CD4-positive, alpha-beta T cell treated with Interferon alpha-2 for 1 hour (primary cell): ENCODE measurements at regions not wholly inside any gene's neighbourhood (a gene's known extent, or its start where the extent isn't known, plus 50 kb on each side); places are given as distances from the start of the nearest gene placed in this dataset.
"Not testable (repeated sequence)": the region's sequence is repeated elsewhere in the genome, so short reads cannot be mapped to it uniquely, and the experiment has no call there.

Experiments
- DNase-seq, 2 donors: peaks; one replicate each; pipeline ENCODE4 v3.0.0-alpha.2; 2020 to 2022

GRCh38 chr2:83481436-83481835 is 977.6 kb downstream of the SUCLG1 start:
- no peak for DNase-seq

GRCh38 chr2:83478037-83478436 is 981.0 kb downstream of the SUCLG1 start:
- no peak for DNase-seq

GRCh38 chr2:83475371-83475770 is 983.7 kb downstream of the SUCLG1 start:
- DNase-seq: no peak

GRCh38 chr2:83471655-83472054 is 987.4 kb downstream of the SUCLG1 start:
- DNase-seq: no peak

GRCh38 chr2:83470928-83471327 is 988.2 kb downstream of the SUCLG1 start:
- DNase-seq: no peak

GRCh38 chr2:83464444-83464843 is 994.6 kb downstream of the SUCLG1 start:
- DNase-seq: no peak

GRCh38 chr2:83462881-83463280 is 996.2 kb downstream of the SUCLG1 start:
- DNase-seq: no peak

GRCh38 chr2:83461135-83461534 is 997.9 kb downstream of the SUCLG1 start:
- DNase-seq: no peak

- DNase-seq: no peak
Observed at GRCh38 chr2:83459456-83459855, 999.6 kb downstream of the SUCLG1 start.

- no peak for DNase-seq
Observed at GRCh38 chr2:83435989-83436388, 1023.1 kb downstream of the SUCLG1 start.

- DNase-seq: no peak
Observed at GRCh38 chr2:83420993-83421392, 1038.1 kb downstream of the SUCLG1 start.

GRCh38 chr2:83394134-83394904 is 1064.8 kb downstream of the SUCLG1 start:
- no peak for DNase-seq

GRCh38 chr2:83388804-83389203 is 1070.3 kb downstream of the SUCLG1 start:
- DNase-seq: no peak

- no peak for DNase-seq
Observed at GRCh38 chr2:83386549-83386948, 1072.5 kb downstream of the SUCLG1 start.

- DNase-seq: no peak
Observed at GRCh38 chr2:83378921-83379320, 1080.2 kb downstream of the SUCLG1 start.

- no peak for DNase-seq
Observed at GRCh38 chr2:83376731-83377130, 1082.3 kb downstream of the SUCLG1 start.

GRCh38 chr2:83370419-83370762 is 1088.7 kb downstream of the SUCLG1 start:
- no peak for DNase-seq

GRCh38 chr2:83369601-83370418 is 1089.3 kb downstream of the SUCLG1 start:
- DNase-seq: no peak

GRCh38 chr2:83368916-83369315 is 1090.2 kb downstream of the SUCLG1 start:
- no peak for DNase-seq

GRCh38 chr2:83368461-83368860 is 1090.6 kb downstream of the SUCLG1 start:
- no peak for DNase-seq

- DNase-seq: no peak
Observed at GRCh38 chr2:83365476-83365875, 1093.6 kb downstream of the SUCLG1 start.

- DNase-seq: no peak
Observed at GRCh38 chr2:83364264-83364663, 1094.8 kb downstream of the SUCLG1 start.

- not testable (repeated sequence) for DNase-seq
Observed at GRCh38 chr2:83363138-83363537, 1095.9 kb downstream of the SUCLG1 start.

- DNase-seq: no peak
Observed at GRCh38 chr2:83359336-83359735, 1099.7 kb downstream of the SUCLG1 start.
